NCI-H748 treated with DMSO at 0.1 percent for 48 hours (cell line): ENCODE measurements at regions not wholly inside any gene's neighbourhood (a gene's known extent, or its start where the extent isn't known, plus 50 kb on each side); places are given as distances from the start of the nearest gene placed in this dataset.
A peak's percentile ranks its signal among the peaks of the same experiment; 100 is the strongest.
"Not testable (repeated sequence)": the region's sequence is repeated elsewhere in the genome, so short reads cannot be mapped to it uniquely, and the experiment has no call there.

Source experiments
- DNase-seq: peaks from one replicate; lab custom pipeline; 2025; lab: John Stamatoyannopoulos, UW

DNA sequence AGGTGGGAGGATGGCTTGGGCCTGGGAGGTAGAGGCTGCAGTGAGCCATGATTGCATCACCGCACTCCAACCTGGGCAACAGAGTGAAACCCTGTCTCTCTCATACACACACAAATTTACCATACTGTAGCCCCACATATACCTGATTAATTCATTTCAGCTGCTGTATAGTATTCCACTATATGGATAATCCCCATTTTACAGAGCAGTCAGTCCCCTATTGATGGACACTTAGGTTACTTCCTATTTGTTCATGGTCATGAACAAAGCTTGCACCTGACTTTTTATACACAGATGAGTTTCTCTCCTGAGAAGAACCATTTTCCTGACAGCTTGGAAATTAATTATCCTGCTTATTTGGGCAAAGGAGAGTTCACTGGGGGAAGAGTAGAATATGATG lies 59.2 kb downstream of the EMX2 start:
- DNase-seq: no peak

DNA sequence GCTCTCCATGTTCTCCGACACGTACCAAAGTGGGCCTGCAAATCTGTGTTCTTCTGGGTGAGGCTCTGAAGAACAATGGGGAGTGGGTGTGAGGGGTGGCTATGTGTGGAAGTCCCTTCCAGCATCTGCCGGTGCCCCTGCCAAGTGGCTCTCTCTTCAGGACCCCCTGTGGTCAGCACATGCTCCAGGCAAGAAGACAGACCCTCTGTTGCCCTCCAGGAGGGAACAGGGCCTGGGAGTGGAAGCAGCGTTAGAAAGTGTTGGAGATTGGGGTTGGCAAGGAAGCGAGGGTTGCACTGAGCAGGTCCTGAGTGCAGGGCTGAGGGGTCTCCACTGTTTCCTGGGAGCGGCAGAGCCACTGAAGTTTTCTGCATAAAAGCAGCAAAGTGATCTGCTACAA lies 60.5 kb downstream of the EMX2 start:
- no peak for DNase-seq

DNA sequence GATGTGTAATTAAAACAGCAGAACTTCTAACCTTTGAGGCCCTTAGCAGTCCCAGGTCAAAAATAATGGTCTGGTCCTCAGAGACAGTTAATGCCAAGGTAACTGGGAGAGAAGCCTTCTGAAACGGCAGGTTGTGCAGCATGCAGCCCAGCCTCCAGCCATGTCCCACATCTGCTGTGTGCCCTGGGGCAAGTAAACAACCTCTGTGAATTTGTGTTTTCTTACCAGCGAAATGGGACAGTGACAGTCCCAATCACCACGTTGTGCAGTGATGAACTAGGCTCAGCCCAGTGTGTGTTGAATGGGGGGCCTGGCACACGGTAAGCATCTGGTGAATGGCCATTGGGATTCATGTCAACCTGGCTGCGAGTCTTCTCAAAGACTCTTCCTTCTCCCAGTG lies 61.2 kb downstream of the EMX2 start:
- no peak for DNase-seq

DNA sequence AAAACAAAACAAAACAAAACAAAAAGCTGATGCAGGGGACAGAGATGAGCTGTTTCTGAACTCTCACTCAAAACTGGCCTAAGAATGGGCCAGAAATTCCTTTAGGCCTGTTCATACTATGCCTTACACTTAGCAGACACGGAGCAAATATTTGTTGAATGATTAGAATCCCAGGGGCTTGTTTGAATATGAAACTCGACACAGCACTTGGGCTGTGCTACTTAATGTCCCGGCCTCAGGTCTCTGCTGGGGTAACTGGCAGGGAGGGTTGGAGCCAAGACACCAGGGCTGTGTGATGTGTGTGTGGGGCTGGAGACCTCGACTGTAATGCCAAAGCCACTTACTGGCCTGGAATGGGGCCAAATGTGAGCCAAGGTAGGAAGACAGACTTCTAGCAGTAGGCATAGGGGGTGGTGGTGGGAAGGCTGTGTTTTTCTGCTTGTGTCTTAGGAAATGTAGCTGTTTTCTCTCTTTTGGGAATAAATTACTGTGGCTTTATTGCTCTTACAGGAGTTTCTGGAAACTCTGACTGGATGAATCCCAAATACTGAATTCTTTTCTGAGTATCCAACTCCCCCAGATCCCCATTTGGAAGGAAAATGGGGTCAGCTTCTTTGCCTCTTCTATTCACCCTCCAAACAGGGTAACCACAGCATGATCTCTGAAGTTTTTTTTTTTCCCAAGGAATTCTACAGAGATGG lies 66.7 kb downstream of the EMX2 start:
- peak; percentile 22 for DNase-seq

DNA sequence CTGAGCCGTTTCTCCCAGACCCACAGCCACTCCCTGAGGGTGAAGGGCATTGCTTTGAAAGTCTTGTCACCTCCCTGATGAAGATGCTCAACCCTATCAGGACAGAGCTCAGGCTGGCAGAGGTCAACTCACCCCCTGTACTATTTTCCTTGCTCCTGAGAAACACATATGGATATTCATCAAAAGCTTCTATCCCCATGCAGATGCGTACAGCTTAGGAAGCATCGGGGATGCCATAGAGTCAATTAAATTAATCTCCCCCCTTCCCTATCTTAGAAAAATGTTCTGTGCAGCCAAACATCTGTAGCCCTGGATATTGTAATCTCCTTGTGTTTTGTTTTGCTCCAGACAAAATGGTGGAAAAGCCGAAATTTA lies 67.2 kb downstream of the EMX2 start:
- DNase-seq: no peak

DNA sequence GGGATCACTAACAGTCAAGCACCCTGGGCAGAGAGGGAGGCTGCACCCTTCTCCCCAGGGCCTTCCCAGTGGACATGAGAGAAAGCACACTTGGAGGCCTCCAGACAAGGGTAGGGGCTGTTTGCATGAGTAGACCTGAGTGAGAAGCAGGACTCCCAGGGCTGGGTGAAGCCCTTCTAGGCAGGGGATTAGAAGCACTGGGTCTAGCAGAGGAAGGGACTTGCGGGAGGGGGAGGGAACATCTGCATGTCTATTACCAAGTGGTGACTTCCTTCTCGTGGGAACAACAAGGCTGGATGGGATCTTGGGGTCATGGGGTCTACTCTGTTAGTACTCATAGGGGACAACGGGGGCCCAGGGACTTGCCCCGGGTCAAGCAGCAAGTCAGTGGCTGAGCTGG lies 67.8 kb downstream of the EMX2 start:
- no peak for DNase-seq

DNA sequence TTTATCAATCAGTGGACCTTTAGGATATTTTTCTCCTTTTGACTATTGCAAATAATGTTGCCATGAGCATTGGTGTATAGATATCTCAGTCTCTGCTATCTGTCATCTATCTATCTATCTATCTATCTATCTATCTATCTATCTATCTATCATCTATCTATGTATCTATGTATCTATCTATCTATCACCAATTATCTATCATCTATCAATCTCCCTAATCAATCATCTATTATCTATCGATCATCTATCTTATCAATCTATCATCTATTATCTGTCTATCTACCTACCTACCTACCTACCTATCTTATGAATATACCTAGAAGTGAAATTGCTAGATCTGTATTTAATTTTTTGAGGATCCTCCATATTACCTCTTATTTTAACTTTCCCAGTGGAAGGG lies 69.6 kb downstream of the EMX2 start:
- DNase-seq: no peak

DNA sequence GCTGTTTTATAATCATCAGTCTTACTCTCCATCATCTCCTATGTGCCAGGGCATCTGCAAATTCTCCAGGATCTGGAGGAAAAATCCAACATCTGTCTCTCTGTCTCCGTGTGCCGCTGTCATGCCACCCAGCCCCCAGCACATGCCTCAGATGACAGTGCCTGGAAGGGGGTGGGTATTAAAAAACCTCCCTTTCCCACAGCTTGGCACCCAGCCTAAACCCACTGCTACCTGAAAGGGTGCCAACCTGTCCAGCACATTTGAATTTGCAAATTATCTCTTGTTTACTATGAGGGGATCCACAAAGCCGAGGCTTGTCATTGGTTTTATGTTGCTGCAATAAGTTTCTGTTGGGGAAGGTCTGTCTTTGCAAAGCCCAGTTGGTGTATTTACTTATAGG lies 73.1 kb downstream of the EMX2 start:
- DNase-seq: no peak

DNA sequence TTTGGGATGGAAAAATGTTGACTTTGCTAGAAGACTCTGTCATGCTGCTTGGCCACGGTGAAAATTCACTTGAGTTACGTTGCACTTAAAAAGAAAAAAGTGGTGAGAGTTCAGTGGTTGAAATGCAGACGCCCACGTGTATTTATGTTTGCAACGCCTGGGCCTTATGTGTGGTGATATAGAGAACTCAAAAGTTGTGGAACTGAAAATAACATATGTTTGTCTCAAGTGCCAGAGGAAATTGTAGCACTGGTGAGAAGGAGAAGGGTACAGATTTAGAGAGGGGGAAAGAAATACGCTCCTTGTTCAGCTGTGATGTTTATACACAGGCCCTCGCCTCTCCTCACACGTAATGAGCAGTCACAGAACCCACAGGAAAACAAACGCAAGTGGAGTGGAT lies 73.6 kb downstream of the EMX2 start:
- no peak for DNase-seq

DNA sequence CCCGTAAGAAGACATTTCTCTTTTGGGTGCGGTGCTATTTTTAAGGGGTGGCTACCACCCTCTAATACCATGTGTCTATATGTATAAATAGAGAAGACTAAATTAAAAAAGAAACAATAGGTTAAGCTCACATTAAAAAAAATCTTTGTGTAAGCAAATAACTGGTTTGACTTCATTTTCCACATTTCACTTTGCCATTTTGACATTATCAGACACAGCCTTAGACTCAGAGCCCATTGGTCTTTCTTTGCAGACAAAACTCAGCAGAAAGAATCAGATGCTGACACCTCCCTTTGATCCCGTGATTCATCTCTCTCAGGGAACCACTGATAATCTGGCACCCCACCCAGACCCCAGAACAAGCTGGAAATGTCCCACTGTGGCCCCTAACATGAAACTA lies 74.5 kb downstream of the EMX2 start:
- no peak for DNase-seq

DNA sequence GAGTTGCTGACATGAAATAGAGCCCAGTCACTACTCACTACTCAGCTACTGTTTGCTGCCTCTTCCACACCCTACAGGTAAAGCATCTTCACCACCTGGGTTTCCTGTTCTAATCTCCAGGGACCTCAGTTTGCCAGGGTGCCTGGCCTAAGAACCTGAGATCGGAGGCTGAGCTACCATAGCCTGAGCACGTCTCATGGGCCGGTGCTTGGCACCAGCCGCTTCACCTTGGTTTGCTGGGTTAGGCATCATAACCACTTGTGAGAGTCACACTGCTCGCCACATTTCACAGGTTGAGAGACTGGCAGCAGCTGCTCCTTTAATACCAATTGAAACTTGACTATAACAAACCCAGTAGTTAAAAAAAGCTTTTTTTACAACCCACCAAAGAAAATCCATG lies 75.1 kb downstream of the EMX2 start:
- no peak for DNase-seq

DNA sequence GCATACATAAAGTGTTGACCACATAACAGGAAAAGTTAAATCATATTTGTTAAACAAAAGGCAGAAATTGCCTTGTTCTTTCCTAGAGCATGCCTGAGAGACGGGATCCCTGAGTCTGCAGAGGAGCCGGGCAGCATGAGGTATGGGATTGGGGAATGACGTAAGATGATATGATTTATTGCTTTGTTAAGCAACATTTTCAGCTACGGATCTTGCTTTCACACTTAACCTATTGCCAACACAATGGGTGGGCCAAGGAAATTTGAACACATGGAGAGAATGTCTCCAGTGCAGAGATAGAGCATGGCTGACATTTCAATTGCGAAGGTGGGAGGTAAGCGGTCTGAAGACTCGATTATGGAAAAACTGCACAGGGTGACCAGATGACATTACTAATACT lies 76.7 kb downstream of the EMX2 start:
- no peak for DNase-seq

DNA sequence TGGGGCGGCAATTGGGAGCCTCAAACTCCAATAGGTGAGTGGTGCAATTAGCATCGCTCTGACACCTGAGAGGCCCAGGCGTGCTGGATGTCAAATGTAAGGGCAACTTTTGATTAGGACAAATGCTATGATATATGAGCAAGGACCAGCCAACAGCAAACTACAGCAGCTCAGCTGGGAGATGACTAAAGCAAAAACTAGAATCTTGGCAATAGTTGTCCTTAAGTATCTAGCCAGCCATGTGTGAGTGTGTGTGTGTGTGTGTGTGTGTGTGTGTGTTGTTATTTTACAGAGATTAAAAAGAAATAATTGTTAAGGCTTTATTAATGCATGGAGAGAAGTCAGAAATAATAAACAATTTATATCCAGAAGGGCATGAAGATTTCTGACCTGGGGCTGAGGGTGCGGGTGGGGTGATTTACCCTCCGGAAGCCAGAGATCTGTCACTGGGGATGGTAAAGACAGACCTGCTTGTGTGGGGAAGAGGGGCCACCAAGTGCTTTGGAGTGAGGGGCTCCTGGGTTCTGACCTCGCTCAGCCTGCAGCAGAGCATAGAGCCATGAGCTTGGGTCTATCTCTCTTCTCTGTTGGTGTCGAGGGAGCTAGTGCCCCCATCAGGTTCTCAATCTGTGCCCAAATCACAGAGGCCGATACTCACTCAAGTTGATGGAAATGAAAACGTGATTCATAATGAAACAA lies 77.3 kb downstream of the EMX2 start:
- DNase-seq: no peak

DNA sequence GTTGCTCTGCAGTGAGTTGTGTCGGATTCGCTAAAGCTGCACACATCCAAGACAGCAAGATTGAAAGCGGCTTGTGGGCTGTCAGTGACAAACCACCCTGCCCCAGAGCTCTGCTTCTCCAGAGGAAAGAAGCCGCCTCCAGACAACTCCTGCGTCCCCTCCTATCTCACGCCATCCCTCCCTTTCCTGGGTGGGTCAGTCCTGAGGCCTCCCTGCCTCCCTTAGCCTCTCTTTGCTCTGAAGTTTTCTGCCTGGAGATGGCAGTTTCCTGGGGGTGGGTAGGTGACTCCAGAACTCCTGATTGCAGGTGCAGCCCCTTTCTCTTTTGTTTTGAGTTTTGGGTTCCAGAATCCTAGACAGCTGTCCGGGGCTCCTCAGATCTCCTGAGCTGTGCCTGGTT lies 78.7 kb downstream of the EMX2 start:
- DNase-seq: no peak

DNA sequence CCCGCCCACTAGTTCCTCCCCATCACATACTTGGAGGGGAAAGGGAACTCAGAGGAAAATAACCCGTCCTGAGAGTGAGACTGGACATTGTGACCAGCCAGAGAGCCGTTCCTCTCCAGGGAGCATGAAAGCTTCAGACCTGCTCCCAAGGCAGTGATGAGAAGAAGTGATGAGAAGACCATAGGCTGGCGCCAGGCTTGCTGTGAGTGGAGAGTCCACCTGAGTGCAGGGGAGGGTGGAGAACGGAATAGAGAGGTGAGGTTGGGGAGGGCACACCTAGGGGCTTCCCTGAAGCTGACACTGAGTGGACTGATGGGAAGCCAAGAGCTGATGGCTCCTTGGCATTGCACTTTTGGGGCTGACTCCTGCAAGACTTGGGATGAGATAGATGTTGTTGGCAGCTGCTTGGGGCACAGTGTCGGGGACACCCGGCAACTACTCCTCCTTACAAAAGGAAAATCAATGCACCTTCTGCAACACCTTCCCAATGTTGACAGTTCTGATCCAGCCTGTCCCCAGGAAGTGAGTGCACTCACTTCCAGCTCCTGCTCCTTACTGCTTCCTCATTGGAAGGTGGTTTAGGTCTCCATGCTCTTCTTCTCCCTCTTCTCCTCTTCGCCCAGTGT lies 79.4 kb downstream of the EMX2 start:
- no peak for DNase-seq

DNA sequence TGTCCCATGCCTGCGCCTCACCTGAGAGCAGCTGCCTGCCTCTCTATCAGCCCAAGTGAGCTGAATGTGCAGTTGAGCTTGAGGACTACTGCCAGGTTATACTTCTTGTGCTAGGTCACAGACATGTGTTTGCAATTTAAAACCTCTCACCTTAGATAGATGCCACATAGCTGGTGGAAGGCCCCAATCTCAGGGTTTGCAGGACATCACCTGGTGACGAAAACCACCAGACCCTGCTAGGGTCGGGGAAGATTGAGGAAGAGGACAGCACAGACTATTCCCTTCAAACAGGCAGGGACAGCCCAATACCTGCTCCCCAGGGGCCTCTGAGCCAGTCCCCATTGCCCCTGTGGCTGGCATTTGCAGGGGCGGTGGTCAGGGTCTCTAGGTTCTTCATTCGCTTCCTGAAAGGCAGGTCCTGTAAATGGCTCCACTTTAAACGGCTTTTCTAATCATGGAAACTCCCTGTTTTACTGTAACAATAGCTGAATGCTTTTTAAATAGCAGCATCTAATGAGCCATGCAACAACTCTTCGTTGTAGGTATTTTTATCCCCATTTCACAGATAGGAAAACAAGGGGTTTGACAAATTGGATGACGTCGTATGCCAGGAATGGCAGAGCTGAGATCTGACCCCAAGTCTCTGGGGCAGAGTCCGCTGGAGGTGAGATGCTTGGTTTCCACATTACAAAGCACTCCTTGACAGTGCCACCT lies 80.1 kb downstream of the EMX2 start:
- DNase-seq: no peak

DNA sequence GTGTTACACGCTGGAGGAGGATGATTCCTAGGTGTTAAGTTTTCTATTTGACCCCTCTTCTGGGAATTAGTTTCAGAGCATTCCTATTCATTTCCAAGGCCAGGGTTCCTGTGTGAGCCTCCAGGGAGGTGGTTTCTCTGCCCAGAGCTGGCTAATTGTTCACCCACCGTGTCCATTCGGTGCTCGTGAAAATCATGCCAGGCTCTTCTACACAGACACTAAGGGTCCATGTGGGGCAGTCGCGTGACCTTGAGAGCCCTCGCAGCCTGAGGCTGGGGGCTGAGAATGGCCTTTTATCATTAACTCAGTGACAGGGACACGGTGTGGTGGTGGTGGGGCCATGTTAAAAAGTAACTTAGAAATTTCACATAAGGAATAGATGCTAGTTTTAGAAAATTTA lies 83.7 kb downstream of the EMX2 start:
- DNase-seq: no peak

DNA sequence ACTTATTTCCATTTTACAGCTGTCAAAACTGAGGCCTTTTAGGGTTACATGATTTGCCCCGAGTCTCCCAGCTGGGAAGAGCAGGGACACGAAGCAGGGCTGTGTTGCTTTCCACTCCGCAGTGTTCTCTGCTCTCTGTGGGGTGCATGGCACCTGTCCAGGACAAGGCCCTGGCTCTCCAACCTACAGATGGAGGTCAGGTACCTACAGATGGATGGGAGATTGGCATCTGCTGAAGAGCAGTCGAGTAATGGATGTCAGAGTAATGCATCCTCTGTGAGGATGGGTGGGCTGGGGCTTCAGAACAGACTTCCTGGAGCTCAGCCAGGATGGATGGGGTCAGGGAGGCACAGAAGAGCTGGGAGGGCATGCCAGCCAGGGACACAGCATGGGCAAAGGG lies 85.0 kb downstream of the EMX2 start:
- no peak for DNase-seq

DNA sequence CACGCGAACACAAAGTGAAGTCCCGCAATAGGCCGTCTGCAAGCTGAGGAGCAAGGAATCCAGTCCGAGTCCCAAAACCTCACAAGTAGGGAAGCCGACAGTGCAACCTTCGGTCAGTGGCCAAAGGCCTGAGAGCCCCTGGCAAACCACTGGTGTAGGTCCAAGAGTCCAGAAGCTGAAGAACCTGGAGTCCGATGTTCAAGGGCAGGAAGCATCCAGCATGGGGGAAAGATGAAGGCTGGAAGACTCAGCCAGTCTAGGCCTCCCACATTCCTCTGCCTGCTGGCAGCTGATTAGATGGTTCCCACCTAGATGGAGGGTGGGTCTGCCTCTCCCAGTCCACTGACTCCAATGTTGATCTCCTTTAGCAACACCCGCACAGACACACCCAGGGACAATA lies 87.2 kb downstream of the EMX2 start:
- not testable (repeated sequence) for DNase-seq

DNA sequence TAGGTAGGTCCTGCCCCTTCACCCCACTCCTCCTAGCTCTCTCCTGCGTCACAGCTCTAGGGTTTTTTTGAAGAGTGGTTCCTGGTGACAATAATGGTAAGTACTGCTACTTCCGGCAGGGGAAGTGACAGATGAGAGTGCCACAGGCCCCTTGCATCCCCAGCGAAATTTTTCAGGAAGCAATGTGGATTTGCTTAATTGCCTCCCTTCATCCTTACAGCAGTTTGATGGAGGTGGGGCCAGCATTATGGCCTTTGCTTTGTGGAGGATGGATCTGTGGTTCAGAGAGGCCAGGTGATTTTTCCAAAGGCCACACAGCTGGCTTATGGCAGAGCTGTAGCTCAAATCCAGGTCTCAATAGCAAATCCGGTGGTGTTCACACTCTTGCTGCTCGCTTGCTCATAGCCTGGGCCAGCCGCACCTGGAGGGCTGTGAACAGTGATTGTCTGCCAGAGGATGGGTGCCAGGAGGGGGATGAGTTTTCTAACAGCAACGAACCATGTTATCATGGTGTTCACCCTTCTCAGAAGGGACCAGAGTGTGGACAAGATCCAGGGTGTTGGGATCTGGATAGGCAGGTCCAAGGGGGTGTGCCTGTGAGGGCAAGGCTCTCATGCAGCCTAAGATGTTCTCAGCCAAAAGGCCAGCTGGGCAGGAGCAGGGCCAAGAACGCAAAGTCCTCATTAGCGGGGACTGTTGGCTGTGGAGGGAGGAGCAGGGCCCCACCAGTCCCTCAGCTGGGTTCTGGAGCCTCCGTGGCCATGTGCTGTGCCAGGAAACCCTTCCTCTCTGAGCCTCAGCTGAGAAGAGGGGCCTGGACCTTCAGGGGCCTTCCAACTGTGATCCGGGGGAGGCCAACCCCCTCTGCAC lies 89.0 kb downstream of the EMX2 start:
- no peak for DNase-seq

DNA sequence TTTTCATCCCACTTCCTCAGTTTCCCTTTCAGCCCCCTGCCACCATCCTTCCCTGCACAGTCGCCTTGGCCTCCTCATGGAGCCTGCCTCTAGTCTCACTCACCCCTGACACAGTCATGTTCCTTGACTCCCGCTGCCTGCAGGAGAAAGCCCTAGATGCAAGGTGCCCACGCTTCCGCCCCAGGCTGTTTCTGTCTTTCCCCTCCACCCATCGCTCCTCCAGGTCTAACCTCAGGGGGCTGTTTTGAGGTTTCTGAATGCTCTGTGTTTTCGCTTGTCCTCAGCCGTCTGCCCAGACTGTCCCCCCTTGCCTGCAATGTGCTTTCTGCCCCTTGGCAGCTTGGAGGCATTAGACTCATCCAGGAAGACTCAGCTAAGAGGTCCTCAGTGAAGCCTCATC lies 89.9 kb downstream of the EMX2 start:
- DNase-seq: no peak

DNA sequence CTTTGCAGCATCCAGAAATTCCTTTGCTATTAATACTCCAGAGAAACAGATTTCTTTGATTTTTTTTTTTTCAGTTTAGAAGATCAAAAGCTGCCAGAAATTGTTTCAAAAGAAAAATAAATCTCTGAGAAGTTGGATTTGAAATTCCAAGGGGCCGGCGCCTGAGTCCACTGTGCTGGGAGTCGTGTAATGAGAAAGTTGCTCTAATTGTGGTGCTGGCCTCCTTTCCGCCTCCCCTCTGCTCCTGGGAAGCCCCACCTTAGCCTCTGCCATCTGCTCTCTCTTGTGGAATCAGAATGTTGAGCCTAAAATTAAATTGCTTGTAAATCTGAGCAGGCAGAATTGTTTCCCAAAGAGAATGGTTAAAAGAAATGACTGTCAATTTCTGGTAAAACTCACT lies 93.3 kb downstream of the EMX2 start:
- DNase-seq: no peak
